HL-60 (cell line): ENCODE measurements at regions not wholly inside any gene's neighbourhood (a gene's known extent, or its start where the extent isn't known, plus 50 kb on each side); places are given as distances from the start of the nearest gene placed in this dataset.

Source experiments
- DNase-seq, 2 experiments: peaks; one replicate each; pipeline ENCODE4 v3.0.0-alpha.2; 2010 to 2020; ENCODE audit warnings: low read depth in 1 of 2, low spot score in 1 of 2
- H3K27ac ChIP-seq: fragments of 250-450 bp; sonication (Bioruptor Pico); replicated peaks from 2 replicates; pipeline ENCODE4 v1.5.1; 2020; ENCODE audit warnings: mild to moderate bottlenecking, moderate library complexity
- H3K27me3 ChIP-seq: fragments of 250-450 bp; sonication (Bioruptor Pico); 2 replicates; pipeline ENCODE4 v1.5.1; 2021; ENCODE audit warnings: mild to moderate bottlenecking, moderate library complexity; ENCODE audit not compliant: insufficient read depth, poor library complexity, severe bottlenecking
- H3K4me3 ChIP-seq: replicated peaks from 2 replicates; pipeline ENCODE4 v1.5.1; 2011; ENCODE audit warnings: mild to moderate bottlenecking, control low read depth, low read length; ENCODE audit not compliant: insufficient read depth
- CTCF ChIP-seq: IDR thresholded peaks from one replicate; pipeline ENCODE4 v1.5.1; 2011; ENCODE audit warnings: low read length, control low read depth, inconsistent platforms; ENCODE audit not compliant: insufficient read depth
- GABPA ChIP-seq: IDR thresholded peaks from 2 replicates; pipeline ENCODE4 v1.6.1; 2012; ENCODE audit warnings: low read depth
- POLR2AphosphoS5 ChIP-seq: IDR thresholded peaks from 2 replicates; pipeline ENCODE4 v1.6.1; 2012; ENCODE audit warnings: low read depth
- SPI1 ChIP-seq: IDR thresholded peaks from 2 replicates; pipeline ENCODE4 v1.6.1; 2012; ENCODE audit warnings: low read depth, mild to moderate bottlenecking, borderline replicate concordance
- TF ChIP-seq, protein P1 (sequence below): IDR thresholded peaks from 2 replicates; pipeline ENCODE4 v1.6.1; 2012; ENCODE audit warnings: low read depth; ENCODE audit not compliant: insufficient replicate concordance

GRCh38 chr16:17635183-17635582 is 164.4 kb upstream of the XYLT1 start:
- no peaks in the 10 kb centered on the region for H3K27me3 ChIP-seq
- no peak overlapping the region for H3K27ac ChIP-seq
- TF ChIP-seq SPI1 (no peak), CTCF (no peak), GABPA (no peak)
- TF ChIP-seq, protein P1, sequence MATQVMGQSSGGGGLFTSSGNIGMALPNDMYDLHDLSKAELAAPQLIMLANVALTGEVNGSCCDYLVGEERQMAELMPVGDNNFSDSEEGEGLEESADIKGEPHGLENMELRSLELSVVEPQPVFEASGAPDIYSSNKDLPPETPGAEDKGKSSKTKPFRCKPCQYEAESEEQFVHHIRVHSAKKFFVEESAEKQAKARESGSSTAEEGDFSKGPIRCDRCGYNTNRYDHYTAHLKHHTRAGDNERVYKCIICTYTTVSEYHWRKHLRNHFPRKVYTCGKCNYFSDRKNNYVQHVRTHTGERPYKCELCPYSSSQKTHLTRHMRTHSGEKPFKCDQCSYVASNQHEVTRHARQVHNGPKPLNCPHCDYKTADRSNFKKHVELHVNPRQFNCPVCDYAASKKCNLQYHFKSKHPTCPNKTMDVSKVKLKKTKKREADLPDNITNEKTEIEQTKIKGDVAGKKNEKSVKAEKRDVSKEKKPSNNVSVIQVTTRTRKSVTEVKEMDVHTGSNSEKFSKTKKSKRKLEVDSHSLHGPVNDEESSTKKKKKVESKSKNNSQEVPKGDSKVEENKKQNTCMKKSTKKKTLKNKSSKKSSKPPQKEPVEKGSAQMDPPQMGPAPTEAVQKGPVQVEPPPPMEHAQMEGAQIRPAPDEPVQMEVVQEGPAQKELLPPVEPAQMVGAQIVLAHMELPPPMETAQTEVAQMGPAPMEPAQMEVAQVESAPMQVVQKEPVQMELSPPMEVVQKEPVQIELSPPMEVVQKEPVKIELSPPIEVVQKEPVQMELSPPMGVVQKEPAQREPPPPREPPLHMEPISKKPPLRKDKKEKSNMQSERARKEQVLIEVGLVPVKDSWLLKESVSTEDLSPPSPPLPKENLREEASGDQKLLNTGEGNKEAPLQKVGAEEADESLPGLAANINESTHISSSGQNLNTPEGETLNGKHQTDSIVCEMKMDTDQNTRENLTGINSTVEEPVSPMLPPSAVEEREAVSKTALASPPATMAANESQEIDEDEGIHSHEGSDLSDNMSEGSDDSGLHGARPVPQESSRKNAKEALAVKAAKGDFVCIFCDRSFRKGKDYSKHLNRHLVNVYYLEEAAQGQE, result no peak
- no peak for DNase-seq
- H3K4me3 ChIP-seq, result no peak overlapping the region

GRCh38 chr16:17633181-17633951 is 162.6 kb upstream of the XYLT1 start:
- DNase-seq, result no peak
- TF ChIP-seq GABPA (no peak), SPI1 (no peak), CTCF (no peak), POLR2AphosphoS5 (no peak)
- Histone ChIP-seq H3K27me3 (no peaks in the 10 kb centered on the region), H3K4me3 (no peak overlapping the region), H3K27ac (no peak overlapping the region)

- no peak overlapping the region for H3K4me3 ChIP-seq
- no peak for DNase-seq
- H3K27me3 ChIP-seq, result no peaks in the 10 kb centered on the region
- no peak overlapping the region for H3K27ac ChIP-seq
- TF ChIP-seq GABPA, result no peak
- no peak for TF ChIP-seq CTCF
- no peak for TF ChIP-seq POLR2AphosphoS5
- TF ChIP-seq SPI1, result no peak
- TF ChIP-seq, protein P1, result no peak
Measured at GRCh38 chr16:17632667-17633066, 161.9 kb upstream of the XYLT1 start.

GRCh38 chr16:17629936-17630335 is 159.2 kb upstream of the XYLT1 start:
- no peak overlapping the region for H3K27ac ChIP-seq
- TF ChIP-seq POLR2AphosphoS5 (no peak), SPI1 (no peak), GABPA (no peak), CTCF (no peak)
- TF ChIP-seq, protein P1, result no peak
- DNase-seq, result no peak
- no peaks in the 10 kb centered on the region for H3K27me3 ChIP-seq
- H3K4me3 ChIP-seq, result no peak overlapping the region
